ENCODE measurements at regions not wholly inside any gene's neighbourhood (a gene's known extent, or its start where the extent isn't known, plus 50 kb on each side); places are given as distances from the start of the nearest gene placed in this dataset.
"Not testable (repeated sequence)": the region's sequence is repeated elsewhere in the genome, so short reads cannot be mapped to it uniquely, and the experiment has no call there.

DNA sequence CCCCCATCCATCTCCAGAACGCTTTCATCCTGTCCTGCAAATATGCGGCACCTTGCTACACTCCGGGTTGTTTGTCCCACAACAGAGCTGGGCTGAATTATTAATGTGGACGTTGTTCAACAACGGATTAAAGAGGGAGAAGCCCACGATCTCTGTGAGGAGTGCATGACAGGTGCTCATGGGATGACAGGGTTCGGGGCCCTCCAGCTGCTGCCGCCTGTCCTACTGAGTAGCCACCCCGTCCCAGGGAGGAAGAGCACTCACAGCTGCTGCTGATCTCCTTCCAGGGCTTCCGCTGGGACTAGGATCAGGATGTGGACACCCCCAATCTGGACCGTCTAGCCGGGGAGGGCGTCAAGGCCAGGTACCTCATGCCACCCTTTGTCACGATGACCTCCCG lies 121.0 kb upstream of the ROPN1B start:
- TF ChIP-seq POLR2A (IDR thresholded peaks at IDR 0.05) = not testable (repeated sequence)
- TF ChIP-seq, protein P1, sequence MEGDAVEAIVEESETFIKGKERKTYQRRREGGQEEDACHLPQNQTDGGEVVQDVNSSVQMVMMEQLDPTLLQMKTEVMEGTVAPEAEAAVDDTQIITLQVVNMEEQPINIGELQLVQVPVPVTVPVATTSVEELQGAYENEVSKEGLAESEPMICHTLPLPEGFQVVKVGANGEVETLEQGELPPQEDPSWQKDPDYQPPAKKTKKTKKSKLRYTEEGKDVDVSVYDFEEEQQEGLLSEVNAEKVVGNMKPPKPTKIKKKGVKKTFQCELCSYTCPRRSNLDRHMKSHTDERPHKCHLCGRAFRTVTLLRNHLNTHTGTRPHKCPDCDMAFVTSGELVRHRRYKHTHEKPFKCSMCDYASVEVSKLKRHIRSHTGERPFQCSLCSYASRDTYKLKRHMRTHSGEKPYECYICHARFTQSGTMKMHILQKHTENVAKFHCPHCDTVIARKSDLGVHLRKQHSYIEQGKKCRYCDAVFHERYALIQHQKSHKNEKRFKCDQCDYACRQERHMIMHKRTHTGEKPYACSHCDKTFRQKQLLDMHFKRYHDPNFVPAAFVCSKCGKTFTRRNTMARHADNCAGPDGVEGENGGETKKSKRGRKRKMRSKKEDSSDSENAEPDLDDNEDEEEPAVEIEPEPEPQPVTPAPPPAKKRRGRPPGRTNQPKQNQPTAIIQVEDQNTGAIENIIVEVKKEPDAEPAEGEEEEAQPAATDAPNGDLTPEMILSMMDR (IDR thresholded peaks at IDR 0.05) = not testable (repeated sequence)
